WTC11 (cell line): ENCODE measurements at regions not wholly inside any gene's neighbourhood (a gene's known extent, or its start where the extent isn't known, plus 50 kb on each side); places are given as distances from the start of the nearest gene placed in this dataset.

ENCODE experiments used
- AFF4 ChIP-seq: sonication (generic); formaldehyde crosslinking; IDR thresholded peaks from 2 replicates; pipeline ENCODE4 v1.8.1; 2023; ENCODE audit warnings: mild to moderate bottlenecking, missing genetic modification reagents, borderline replicate concordance
- ESRRA ChIP-seq: sonication (generic); formaldehyde crosslinking; IDR thresholded peaks from 2 replicates; pipeline ENCODE4 v1.8.1; 2022; ENCODE audit warnings: mild to moderate bottlenecking, missing genetic modification reagents, borderline replicate concordance
- FOXK1 ChIP-seq: sonication (generic); formaldehyde crosslinking; IDR thresholded peaks from 2 replicates; pipeline ENCODE4 v1.8.0; 2022; ENCODE audit warnings: mild to moderate bottlenecking, moderate library complexity, missing genetic modification reagents
- NR1H2 ChIP-seq: sonication (generic); formaldehyde crosslinking; IDR thresholded peaks from 2 replicates; pipeline ENCODE4 v1.9.0; 2021; ENCODE audit warnings: mild to moderate bottlenecking, moderate library complexity, missing genetic modification reagents
- ZNF121 ChIP-seq: sonication (generic); formaldehyde crosslinking; IDR thresholded peaks from 2 replicates; pipeline ENCODE4 v1.8.0; 2023; ENCODE audit warnings: missing genetic modification reagents

GRCh38 chr6:106885679-106886078, 88.8 kb downstream of the CD24 start:
- TF ChIP-seq AFF4 (CRISPR knock-in tag) (no peak), FOXK1 (CRISPR knock-in tag) (no peak), ZNF121 (CRISPR knock-in tag) (no peak), ESRRA (CRISPR knock-in tag) (no peak), NR1H2 (no peak)
